Astrocyte of the spinal cord (primary cell): ENCODE measurements at regions not wholly inside any gene's neighbourhood (a gene's known extent, or its start where the extent isn't known, plus 50 kb on each side); places are given as distances from the start of the nearest gene placed in this dataset.
A peak's percentile ranks its signal among the peaks of the same experiment; 100 is the strongest.

Source experiments
- DNase-seq: peaks from one replicate; pipeline ENCODE4 v3.0.0; 2011; ENCODE audit warnings: low read depth, low spot score
- H3K4me3 ChIP-seq: 2 replicates; pipeline ENCODE4 v1.5.1; 2011; ENCODE audit warnings: low read depth, mild to moderate bottlenecking, low read length, moderate library complexity
- in situ Hi-C: cut with HindIII; loops from 2 replicates; pipeline ENCODE4 v1.10.0; 2017; ENCODE audit warnings: low sequenced_read_pairs
- TF ChIP-seq, protein P1 (sequence below): IDR thresholded peaks from 2 replicates; pipeline ENCODE4 v1.5.1; 2012; ENCODE audit warnings: low read depth, mild to moderate bottlenecking, low read length, inconsistent platforms

DNA sequence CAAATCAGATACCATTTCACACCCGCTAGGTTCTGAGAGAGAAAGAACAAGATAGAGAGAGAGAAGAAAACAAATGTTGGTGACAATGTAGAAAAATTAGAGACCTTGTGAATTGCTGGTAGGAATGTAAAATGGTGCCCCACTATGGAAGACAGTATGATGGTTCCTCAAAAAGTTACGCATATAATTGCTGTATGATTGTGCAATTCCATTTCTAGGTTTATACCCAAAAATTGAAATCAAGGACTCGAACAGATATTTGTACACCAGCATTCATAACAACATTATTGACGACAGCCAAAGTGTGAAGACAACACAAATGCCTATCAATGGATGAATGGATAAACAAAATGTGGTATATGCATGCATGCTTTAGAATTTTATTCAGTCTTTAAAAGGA, 74.5 kb upstream of the MAP3K1 start:
- in situ Hi-C loops, result no loop called here
- no peak for DNase-seq
- TF ChIP-seq, protein P1, sequence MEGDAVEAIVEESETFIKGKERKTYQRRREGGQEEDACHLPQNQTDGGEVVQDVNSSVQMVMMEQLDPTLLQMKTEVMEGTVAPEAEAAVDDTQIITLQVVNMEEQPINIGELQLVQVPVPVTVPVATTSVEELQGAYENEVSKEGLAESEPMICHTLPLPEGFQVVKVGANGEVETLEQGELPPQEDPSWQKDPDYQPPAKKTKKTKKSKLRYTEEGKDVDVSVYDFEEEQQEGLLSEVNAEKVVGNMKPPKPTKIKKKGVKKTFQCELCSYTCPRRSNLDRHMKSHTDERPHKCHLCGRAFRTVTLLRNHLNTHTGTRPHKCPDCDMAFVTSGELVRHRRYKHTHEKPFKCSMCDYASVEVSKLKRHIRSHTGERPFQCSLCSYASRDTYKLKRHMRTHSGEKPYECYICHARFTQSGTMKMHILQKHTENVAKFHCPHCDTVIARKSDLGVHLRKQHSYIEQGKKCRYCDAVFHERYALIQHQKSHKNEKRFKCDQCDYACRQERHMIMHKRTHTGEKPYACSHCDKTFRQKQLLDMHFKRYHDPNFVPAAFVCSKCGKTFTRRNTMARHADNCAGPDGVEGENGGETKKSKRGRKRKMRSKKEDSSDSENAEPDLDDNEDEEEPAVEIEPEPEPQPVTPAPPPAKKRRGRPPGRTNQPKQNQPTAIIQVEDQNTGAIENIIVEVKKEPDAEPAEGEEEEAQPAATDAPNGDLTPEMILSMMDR, result no peak
- H3K4me3 ChIP-seq, result no peak overlapping the region

DNA sequence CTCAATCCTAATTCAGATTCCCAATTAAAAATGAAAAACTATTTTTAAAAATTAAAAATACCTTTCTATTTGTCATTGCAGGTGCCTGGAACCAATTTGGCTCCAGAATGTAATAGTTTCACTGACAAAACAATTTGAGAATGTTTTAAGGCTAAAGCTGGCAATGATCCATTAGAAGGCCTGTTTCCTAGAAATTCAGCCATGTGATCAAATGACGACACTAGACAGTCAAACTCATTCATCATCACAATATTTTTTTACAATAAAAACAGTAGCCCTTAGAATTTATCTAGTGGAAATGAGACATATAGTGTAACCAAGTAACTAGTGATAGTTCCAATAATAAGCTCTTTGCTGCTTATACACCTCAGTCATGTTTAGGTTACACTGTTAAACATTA, 75.4 kb upstream of the MAP3K1 start:
- no peak overlapping the region for H3K4me3 ChIP-seq
- in situ Hi-C loops, result no loop called here
- TF ChIP-seq, protein P1, result no peak
- no peak for DNase-seq

DNA sequence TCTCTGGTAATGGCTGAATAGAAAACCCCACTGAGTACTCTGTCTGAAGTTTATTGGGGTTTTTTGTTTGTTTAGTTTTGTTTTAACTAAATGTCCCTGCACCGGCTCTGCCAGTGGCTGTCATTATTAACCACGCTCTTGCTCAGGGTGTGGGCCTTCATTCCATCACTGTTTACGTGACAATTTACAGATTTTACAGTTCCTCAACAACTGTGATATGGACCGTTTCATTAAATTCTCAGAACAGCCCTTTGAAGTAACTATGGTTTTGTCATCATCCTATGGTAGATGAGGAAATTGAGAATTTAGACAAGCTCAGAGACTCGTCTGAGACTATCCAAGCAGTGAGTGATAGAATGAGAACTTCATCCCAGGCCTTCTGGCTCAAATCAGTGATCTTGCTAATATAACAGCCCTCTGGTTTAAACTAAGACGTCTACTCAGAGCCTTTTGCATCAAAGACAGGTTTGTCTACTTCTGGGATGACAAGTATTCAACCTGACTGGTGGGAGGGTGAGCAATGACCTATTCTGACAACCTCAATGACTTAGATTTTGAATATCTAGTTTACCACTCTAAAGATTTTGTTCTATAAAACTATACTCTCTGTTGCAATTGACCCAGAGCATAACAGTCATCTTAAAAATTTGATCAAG, 77.3 kb upstream of the MAP3K1 start:
- in situ Hi-C loops, result no loop called here
- DNase-seq, result no peak
- TF ChIP-seq, protein P1, result no peak
- no peak overlapping the region for H3K4me3 ChIP-seq

DNA sequence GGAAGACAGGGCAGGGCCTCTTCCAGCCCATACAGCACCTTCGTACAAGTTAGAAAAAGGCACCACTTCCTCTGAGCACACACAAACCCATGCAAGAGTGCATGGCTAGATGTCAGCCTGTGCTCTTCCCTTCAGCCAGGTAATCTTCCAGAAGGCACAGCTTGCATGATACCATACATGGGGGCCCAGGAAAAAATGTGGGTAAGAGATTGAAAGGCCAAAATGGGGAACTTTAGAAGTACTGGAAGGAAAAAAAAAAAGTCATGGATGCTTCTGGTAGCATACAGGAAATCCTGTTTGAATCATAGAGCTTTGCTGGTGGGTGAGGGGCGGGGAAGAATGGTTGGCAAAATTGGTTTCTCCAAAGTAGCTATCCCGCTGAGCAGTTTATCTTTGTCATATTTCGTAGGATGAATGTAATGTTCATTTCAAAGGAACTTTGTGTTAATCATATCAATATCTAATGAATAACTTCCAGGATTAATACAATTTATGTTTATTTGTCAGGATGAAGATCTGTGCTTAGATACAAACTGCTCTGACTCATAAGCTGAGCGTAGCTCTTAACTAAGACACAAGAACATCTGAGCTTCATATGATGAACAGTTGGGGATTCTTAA, 78.2 kb upstream of the MAP3K1 start:
- DNase-seq, result peak; percentile 12
- H3K4me3 ChIP-seq, result no peak overlapping the region
- in situ Hi-C loops, result no loop called here
- TF ChIP-seq, protein P1, result no peak

DNA sequence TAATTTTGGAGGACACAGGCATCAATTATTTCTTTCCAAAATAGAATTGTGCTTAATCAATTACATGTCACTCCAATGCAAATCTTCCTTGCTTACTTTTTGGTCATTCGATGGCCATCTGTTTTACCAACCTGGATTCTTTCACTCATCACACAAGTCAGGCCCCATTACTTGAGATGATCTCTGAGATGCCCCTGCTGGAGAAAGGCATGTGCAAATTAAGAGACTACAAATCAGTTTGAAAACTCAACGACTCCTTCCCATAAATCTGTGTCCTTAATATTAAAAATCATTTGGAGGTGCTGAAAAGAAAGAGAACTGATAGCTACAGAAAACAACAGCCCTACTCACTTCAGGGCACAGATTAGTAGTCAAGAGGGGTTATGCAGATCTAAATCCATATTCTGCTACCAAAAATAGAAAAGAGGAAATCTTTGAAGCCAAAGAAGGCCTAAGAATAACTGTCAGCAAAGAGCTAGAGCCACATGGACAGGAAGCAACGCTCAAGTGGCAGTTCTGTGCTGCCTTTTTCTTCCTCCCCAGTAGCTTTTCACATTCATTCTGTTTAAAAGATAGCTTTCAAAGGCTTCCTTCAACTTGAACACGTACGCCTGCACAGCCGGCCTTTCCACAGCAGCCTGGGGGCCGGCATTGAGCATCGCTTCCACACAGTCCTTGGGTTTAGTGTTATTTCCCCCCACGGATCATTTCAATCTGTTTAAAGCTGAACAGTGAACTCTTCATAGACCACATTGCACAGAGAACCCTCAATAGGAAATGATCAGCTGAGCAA, 79.3 kb upstream of the MAP3K1 start:
- H3K4me3 ChIP-seq, result no peak overlapping the region
- in situ Hi-C loops, result no loop called here
- TF ChIP-seq, protein P1, result no peak
- DNase-seq, result no peak

DNA sequence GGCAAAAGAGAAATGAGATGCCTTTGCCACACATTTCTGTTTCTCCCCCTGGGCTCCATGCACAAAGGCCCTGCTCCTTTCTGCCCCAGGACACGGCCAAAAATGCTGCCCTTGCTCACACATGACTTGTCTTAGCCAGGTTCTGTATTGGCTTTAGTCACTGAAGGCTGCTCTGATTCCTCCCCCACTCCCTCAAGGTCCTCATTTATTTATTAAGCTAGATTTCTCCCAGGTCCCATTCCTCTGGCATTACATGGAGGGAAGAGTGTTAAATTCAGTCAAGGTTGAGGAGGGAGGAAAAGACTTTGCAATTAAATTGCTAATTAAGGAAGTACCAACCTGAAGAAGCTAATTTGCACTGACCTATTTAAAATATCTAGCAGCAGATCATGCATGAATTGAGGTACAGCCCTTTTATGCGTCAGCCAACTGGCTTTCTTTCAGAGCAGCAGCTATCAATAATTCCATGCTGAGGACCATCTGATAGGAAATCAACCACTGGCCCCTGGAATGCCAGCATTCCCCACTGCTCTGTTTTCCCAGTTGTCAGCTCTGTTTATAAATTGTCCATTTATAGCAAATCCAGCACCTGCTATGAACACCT, 81.2 kb upstream of the MAP3K1 start:
- TF ChIP-seq, protein P1, result no peak
- in situ Hi-C loops, result no loop called here
- no peak for DNase-seq
- H3K4me3 ChIP-seq, result no peak overlapping the region
